HG02571 (cell line): ENCODE measurements at regions not wholly inside any gene's neighbourhood (a gene's known extent, or its start where the extent isn't known, plus 50 kb on each side); places are given as distances from the start of the nearest gene placed in this dataset.
"Not testable (repeated sequence)": the region's sequence is repeated elsewhere in the genome, so short reads cannot be mapped to it uniquely, and the experiment has no call there.

Experiments used
- ATAC-seq: cut with Tn5 transposase; IDR thresholded peaks from one replicate; pipeline ENCODE4 v1.9.1; 2021; ENCODE audit warnings: mild to moderate bottlenecking, moderate library complexity; ENCODE audit not compliant: unreplicated experiment

DNA sequence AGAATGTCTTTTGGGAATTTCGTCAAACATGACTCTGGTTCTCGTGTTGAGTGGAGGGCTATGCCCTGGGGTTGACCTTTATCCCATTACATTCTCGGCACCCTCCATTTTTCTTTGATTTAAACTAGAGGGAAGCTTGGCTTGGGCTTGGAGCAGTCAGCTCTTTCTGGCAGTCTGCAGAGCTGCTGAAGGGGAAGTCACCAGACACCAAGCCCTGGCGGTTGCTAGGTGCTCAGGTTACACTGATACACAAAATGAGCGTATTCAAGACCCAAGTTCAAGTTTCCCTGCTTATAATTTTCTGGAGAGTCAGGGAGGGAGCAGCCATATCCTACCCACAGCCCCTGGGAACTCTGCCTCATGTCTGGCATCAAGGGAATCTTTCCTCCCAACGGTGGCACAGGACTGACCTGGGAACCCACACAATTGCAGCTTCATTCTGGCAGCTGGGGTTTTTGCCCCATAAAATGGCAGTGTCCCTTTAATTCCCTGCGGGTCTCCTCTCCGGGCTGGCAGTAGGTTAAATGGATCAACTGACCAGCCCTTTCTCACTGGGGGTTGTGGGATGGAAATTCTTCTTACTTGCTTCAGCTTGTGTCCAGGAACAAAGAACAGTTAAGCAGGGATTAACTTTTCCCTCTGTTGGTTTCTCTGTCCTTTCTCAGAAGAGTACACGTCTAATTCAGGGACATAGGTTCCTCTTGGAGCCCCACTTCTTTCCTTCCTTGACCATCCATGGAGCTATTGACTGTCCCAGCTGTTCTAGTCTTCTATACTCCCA is 110.0 kb upstream of the DLG1 start:
- ATAC-seq, result no peak

DNA sequence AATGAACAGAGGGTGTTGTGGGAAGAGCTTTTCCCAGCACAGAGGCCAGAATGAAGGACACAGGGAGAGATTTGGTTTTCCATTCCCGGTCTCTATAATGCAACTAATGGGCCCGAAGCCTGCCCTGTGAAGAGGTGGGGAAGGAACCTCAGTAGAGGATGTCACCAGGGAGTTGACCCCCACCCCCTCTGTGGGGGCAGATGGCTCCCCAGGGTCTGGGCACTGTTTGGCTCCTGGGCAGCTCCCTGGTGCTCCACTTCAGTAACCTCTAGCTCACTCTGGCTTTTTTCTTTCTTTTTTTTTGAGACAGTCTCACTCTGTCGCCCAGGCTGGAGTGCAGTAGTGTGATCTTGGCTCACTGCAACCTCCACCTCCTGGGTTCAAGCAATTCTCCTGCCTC is 109.1 kb upstream of the DLG1 start:
- no peak for ATAC-seq

DNA sequence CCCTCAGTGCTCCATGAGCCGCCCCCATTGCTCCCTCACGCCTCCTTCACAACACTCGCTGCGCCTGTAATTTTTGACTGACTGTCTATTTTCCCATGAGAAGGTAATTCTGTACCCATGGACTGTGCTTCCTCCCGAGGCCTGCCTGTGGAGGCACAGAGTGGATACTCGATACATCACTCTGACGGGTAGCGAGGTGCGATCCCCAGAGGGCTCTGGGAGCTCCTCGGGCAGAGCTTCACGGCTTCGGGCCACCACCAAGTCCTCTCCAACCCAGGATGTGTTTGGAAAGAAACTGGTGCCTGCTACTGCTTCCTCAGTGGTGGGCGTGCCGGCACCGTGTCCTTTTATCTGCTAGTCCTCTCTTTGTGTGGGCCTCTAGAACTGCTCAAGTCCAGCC is 108.6 kb upstream of the DLG1 start:
- no peak for ATAC-seq

DNA sequence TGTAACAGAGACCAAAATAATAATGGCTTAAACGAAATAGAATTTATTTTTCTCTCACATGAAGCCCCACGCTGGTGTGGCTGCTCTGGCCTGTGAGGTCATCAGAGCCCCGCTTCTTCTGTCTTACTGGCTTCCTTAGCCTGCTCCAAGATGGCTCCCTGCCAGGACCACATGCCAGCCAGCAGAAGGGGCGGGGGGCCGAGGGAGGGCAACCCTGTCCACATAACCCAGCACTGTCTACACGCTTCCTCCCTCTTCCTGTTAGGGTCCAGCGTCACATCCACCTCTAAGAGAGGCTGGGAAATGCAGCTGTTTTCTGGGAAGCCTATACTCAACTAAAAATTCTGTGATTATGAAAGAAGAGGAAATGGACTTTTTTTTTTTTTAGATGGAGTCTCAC is 107.9 kb upstream of the DLG1 start:
- no peak for ATAC-seq

DNA sequence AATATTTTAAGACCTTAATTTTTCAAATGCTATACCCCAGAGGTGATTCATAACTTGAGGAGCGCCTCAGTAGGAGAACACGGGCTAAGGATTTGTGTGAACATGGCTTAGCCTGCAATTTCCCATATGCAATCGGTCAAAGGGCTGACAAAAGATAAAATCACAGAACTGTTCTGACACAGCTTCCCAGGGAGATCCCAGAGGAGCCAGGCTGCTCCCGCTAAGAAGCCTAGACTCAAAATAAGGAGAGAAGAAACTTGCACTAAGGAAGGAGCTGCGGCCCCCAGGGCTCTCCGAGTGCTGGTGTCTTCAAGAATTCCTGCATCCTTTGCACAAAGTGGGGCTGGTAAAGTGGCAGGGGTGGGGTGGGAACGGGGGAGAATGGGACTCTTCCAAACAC is 106.3 kb upstream of the DLG1 start:
- ATAC-seq, result no peak

DNA sequence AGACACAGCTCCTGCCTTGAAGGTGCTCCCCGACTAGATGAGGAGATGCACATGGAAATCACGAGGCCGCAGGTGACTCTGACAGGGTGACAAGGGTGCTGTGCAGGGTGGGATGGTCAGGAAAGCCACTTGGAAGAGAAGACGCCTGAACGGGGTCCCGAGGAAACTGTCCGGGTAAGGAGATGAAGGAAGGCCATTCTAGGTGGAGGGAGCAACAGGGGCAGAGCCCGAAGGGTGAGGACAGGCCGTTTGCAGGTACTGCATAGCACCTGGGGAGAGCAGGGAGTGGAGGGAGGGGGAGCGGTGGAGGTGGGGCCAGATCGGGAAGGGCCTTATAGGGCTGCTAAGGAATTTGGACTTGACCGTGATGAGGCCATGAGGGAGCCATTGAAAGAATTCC is 105.6 kb upstream of the DLG1 start:
- ATAC-seq, result no peak

DNA sequence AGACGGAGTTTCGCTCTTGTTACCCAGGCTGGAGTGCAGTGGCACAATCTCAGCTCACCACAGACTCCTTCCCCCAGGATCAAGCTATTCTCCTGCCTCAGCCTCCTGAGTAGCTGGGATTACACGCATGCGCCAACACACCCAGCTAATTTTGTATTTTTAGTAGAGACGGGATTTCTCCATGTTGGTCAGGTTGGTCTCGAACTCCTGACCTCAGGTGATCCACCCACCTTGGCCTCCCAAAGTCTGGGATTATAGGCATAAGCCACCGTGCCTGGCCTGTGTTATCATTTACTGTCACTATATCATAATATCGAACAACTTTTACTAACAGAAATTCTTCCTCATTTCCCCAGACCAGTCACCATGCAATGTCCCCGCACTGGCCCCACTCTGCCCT is 104.0 kb upstream of the DLG1 start:
- not testable (repeated sequence) for ATAC-seq

DNA sequence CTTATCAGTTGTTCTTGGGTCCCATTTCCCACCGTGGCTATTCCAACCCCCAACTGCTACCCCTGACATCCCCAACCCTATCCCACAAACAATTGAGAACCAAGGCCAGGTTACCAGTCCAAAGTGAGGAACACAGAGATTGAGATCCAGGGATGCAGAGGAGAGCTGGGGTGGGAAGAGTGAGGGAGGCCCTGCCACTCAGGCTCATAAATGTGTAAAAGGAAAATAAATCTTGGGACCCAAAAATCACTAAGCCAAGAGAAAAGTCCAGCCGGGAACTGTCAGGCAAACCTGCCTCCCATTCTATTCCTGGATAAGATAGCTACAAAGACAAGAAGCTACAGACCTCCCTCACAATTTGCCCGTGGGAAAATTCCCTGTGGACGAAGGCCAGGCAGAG is 101.1 kb upstream of the DLG1 start:
- ATAC-seq, result no peak

DNA sequence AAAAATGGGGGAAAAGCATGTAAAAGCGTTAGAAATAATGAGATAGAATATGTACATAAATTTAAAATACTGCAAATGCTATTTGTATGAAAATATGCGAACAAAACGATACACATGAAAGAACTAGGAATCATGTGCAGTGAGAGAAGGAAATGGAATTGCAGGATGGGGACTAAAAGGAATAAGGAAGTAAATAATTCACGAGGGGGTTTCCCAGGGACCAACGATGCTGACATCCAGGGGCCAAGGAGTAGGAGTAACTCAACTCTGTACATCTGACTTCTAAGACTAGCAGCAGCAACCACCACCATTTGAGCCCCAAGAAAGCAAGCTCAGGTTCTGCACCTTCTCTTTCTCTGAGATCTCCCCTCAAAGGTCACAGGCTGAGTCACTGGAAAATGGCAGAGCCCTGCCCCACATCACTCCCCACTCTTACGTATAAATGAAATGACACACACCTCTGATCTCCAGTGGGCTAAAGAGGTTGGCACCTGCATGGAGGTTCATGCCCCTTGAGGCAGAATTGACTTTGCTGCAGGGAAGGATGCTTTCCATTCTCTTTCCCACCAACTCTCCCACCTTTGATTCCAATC is 100.0 kb upstream of the DLG1 start:
- ATAC-seq, result no peak

DNA sequence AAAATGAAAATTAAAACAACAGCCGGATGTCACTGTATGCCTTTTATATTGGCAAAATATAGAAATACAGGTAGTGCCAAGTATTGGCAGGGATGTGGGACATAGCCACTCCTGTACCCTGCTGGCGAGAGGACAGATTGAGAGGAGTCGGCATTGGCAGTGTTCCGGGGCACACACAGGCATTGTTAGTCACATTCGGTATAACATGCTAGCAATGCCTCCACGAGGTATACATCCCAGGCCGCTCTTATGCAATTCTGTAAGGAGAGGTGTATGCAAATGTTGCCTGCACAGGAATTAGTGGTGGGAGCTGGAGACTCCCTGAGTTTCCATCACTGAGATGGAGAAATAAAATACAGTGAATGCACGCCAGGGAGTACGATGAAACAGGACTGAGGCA is 99.4 kb upstream of the DLG1 start:
- ATAC-seq, result no peak

DNA sequence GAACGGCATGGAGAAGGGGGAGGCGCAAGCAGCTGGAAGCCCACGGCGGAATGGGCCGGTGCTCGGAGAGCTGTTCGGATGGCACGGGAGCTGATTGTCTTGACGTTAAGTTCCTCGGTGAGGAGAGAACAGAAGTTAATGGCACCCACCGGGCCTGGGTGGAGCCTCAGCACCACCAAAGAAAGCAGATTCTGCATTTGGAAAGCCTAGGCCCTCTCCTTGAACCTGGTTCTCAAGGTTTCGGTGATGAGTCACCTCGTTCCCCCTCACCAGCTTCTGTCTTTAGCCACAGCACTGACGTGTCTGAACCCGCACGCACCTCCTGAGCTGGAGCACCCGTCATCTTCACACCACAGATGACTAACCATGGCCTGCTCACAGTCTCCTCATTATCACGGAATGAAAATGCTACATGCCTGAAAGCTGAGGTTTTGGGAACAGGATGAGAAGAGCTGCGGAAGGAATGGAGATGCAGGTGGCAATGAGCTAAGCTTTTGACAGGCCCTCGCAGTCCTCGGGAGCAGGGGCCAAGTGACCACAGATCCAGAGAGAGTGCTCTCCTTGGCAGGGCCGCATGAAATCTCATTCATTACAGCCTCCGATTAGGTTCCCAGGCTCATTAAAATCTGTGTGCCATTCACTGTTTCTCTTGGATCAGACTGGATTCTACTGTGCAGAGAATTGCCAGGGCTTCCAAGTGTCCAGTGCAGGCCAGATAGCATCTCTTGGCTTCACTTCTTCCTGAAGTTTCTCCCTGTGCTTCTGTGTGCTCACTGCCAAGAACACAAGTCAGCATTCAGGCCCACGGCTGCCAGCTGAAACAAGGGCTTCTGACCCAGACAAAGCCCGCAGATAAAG is 96.3 kb upstream of the DLG1 start:
- ATAC-seq, result peak; percentile 88

DNA sequence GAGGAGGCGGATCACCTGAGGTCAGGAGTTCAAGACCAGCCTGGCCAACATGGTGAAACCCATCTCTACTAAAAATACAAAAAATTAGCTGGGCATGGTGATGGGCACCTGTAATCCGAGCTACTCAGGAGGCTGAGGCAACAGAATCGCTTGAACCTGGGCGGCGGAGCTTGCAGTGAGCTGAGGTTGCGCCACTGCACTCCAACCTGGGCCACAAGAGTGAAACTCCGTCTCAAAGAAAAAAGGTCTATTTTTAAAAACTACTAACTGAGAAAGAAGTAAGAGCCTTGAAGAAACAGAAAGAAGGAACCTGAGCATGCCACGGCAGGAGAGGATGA is 95.7 kb upstream of the DLG1 start:
- peak; percentile 36 for ATAC-seq

DNA sequence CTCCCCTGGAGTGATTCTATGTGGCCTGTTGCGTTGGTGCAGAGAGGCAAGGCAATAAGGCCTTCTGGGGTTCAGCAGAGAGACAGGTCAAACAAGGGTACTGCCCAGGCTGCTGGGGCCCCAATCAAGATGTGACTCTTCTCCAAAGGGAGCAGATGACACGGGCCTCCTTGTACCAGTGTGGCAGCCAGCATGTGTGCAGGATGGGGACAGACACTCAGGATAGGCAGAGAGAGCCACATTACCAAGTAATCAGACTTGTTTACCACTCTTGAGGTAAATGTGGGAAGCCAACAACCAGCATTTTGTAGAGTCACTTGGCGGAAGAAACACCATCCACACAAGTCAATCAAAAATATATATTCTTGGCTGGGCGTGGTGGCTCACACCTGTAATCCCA is 95.3 kb upstream of the DLG1 start:
- ATAC-seq, result no peak

DNA sequence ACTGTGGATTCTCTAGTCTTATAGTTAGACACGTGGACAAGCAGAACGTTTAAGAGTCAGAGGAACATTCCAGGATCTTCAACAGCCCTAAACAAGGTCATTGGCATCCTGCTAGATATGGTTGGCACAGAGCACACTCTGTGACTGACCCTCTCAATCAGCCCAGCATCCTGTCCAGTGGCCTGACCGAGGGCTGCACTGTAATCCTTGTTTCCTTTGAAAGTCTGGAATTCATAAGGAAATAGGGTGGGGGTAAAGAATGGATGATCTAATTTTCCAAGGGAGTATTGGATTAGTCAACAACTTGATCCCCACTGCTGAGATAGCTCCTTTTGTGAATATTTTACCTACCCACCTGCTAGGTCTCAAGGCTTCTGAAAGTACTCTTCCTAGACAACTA is 94.5 kb upstream of the DLG1 start:
- ATAC-seq, result no peak

DNA sequence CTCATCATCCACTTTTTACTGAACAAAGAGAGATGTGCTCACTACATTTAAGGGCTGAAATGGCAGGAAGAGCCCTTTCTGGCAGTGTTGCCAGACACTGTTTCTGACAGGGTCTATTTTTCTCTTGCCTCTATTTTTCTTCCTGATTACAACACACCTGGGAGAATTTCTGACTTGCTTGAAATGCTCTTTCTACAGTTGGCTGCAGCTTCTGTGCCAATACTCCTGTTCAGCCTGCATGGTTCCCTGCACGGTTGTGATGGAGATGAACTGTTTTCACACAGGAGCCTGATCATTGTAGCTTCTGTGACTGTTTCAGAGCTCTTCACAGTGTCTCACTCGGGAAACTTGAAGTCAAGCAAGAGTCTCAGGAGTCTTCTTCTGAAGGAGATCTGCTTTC is 83.0 kb upstream of the DLG1 start:
- ATAC-seq, result no peak

DNA sequence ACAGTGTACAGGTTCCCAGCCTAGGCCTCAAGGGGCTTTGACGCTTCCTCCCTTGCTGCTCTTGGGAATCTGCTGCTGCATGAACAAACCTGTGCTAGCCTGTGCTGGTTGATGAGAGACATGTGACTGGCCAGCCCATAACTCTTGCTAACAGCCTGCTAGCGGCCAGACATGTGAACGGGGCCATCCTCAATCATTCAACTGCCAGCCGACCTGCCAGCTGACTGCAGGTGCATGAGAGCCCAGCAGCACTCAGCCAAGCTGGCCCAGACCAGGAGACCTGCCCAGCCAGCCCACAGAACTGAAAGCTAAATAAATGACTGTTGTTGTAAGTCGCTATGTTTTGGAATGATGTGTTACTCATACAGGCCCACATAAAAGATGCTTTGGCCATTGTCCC is 82.4 kb upstream of the DLG1 start:
- no peak for ATAC-seq

DNA sequence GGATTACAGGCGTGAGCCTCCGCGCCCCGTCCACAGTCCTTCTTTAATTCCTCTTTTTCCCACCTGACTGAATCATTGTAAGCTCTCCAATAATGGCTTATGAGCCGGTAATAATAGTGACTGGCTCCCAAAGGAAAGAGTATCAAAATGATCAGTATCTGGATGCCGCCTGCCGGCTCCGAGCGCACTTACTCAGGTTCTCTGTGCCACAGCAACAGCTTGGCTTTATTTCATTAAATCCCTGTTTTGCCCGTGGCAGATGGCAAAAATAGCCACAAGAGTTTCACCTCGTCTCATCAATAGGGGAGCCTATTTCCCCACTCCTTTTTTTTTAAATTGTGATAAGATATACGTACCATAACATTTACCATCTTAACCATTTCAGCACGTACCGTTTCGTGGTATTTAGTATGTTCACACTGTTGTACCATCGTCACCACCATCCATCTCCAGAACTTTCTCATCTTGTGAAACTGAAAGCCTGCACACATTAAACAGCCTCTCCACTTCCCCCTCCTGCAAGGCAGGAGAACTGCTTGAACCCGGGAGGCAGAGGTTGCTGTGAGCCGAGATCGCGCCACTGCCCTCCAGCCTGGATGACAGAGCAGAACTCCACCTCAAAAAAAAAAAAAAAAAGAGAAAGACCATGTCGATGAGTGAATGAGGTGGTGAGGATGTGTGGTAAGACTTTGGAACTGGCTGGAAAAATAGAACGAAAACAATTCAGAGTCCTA is 80.7 kb upstream of the DLG1 start:
- no peak for ATAC-seq

DNA sequence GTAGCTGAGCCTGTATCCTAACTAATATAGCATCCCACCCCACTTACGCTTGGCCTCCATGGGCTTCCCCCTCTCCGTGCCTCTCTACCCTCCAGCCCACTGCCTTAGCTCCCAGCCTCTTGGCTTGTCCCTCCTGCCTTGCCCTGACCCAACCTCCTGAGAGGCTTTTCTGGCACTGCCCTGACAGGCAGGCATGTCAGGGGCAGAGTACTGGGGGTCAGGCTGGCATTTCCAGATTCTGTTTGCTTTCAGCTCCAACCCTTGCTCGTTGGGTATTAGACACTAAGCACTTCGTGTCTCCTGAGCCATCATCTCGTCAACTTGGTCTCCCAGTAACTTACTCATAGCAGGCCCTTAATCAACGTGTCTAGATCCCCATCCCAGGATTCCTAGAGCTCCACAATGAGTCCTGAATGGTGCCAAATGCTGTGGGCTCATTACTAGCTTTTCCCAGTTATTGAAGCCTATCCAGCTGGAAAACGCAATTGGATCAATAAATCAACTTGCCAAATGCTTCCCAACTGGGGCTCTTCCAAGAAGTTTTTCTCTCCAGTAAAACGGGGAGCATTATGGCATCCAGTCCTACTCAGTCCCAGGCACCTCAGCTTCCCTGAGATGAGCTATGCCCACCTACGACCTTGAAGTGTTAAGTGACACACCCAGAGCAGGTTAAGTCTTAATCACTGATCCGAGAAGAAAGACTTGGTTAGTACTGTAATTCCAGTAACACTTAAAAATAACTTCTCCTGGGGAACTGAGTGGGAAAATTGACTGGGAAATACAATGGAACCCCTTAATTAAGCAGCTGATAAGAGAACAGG is 78.5 kb upstream of the DLG1 start:
- no peak for ATAC-seq

DNA sequence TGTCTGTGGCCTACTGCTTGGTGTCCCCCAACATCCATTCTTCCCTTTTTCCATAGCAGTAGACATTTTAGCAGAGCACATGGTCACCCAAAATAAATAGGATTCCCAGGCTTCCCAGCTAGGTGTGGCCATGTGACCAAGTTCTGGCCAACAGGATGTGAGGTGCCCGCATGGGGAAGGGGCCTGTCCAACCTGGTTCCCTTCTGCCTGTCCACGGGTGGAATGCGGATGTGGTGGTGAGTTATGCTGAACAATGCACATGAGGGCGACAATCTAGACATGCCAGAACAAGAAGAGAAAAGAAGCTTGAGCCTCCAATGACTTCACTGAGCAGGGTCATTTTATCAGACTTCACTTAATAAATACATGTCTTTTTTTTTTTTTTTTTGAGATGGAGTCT is 77.6 kb upstream of the DLG1 start:
- no peak for ATAC-seq

DNA sequence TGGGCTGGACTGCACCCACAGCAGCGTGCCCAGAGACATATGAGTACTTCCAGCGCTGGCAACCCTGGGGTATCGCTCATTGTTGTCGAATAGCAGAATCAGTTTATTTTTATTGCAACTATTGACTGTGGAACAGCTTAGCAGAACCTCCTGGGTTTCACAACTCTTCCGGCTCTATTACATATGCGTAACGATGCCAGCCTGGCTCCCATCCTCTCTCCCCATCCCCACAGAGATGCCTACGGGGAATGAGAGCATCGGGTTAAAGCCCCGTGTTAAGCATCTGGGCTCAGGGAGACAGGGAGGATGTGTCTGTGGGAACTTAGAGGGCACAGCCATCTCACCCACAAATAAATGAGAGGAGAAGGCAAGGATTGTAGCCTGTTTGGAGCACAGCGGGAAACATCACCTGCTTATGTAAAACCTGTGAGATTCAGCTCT is 76.6 kb upstream of the DLG1 start:
- no peak for ATAC-seq

DNA sequence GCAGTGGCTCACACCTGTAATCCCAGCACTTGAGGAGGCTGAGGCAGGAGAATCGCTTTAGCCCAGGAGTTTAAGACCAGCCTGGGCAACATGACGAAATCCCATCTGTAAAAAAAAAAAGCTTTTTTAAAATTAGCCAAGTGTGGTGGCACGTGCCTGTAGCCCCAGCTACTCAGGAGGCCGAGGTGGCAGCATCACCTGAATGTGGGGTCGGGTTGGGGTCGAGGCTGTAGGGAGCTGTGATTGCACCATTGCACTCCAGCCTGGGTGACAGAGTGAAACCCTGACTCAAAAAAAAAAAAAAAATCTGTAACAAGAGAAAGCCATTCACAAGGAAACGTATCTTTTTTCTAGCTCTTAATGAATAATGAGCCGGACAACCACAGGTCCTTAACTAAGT is 74.7 kb upstream of the DLG1 start:
- no peak for ATAC-seq
